Stimulated activated CD8-positive, alpha-beta memory T cell treated with anti-CD3 and anti-CD28 coated beads, Interleukin-7, amount 100 ng/mL, for 24 hours (primary cell): ENCODE measurements at regions not wholly inside any gene's neighbourhood (a gene's known extent, or its start where the extent isn't known, plus 50 kb on each side); places are given as distances from the start of the nearest gene placed in this dataset.

Source experiments
- DNase-seq: peaks from one replicate; pipeline ENCODE4 v3.0.0-alpha.2; 2020; ENCODE audit warnings: low read depth

GRCh38 chr2:81940266-81940955 lies 1635.9 kb upstream of the LRRTM1 start:
- no peak for DNase-seq

- DNase-seq: no peak
These were observed 1633.4 kb upstream of the LRRTM1 start for GRCh38 chr2:81937944-81938343.

- no peak for DNase-seq
These were observed 1599.0 kb upstream of the LRRTM1 start for GRCh38 chr2:81903534-81903933.

GRCh38 chr2:81901017-81901416 lies 1596.5 kb upstream of the LRRTM1 start:
- no peak for DNase-seq

- DNase-seq: no peak
These were observed 1591.2 kb upstream of the LRRTM1 start for GRCh38 chr2:81895620-81896250.

GRCh38 chr2:81894451-81894990 lies 1590.0 kb upstream of the LRRTM1 start:
- DNase-seq: no peak

GRCh38 chr2:81876624-81877023 lies 1572.1 kb upstream of the LRRTM1 start:
- DNase-seq: no peak

GRCh38 chr2:81872006-81872405 lies 1567.5 kb upstream of the LRRTM1 start:
- DNase-seq: no peak

GRCh38 chr2:81870119-81870518 lies 1565.6 kb upstream of the LRRTM1 start:
- DNase-seq: no peak

GRCh38 chr2:81858998-81859397 lies 1554.4 kb upstream of the LRRTM1 start:
- DNase-seq: no peak

GRCh38 chr2:81853341-81853740 lies 1548.8 kb upstream of the LRRTM1 start:
- DNase-seq: no peak

GRCh38 chr2:81852651-81853050 lies 1548.1 kb upstream of the LRRTM1 start:
- no peak for DNase-seq

- no peak for DNase-seq
These were observed 1535.2 kb upstream of the LRRTM1 start for GRCh38 chr2:81839780-81840179.

GRCh38 chr2:81835321-81836000 lies 1530.9 kb upstream of the LRRTM1 start:
- no peak for DNase-seq

- no peak for DNase-seq
These were observed 1482.3 kb upstream of the LRRTM1 start for GRCh38 chr2:81786811-81787210.

- no peak for DNase-seq
These were observed 1462.8 kb upstream of the LRRTM1 start for GRCh38 chr2:81767187-81767912.

GRCh38 chr2:81747481-81748070 lies 1443.0 kb upstream of the LRRTM1 start:
- no peak for DNase-seq

GRCh38 chr2:81739966-81740365 lies 1435.4 kb upstream of the LRRTM1 start:
- DNase-seq: no peak

- no peak for DNase-seq
These were observed 1430.4 kb upstream of the LRRTM1 start for GRCh38 chr2:81734981-81735380.

GRCh38 chr2:81714817-81715216 lies 1410.3 kb upstream of the LRRTM1 start:
- no peak for DNase-seq

GRCh38 chr2:81706856-81707255 lies 1402.3 kb upstream of the LRRTM1 start:
- no peak for DNase-seq

GRCh38 chr2:81703831-81704230 lies 1399.3 kb upstream of the LRRTM1 start:
- no peak for DNase-seq
